Loucy (cell line): ENCODE measurements at regions not wholly inside any gene's neighbourhood (a gene's known extent, or its start where the extent isn't known, plus 50 kb on each side); places are given as distances from the start of the nearest gene placed in this dataset.

Source experiments
- EZH2phosphoT487 ChIP-seq: fragments of 200-600 bp; IDR thresholded peaks from 2 replicates; pipeline ENCODE4 v1.6.1; 2018; ENCODE audit warnings: antibody characterized with exemption, mild to moderate bottlenecking, moderate library complexity, borderline replicate concordance
- TF ChIP-seq, protein P1 (sequence below): fragments of 200-600 bp; sonication (generic); conservative IDR thresholded peaks from 2 replicates; pipeline ENCODE4 v1.5.1; 2014; ENCODE audit warnings: mild to moderate bottlenecking, antibody characterized with exemption, low read length

DNA sequence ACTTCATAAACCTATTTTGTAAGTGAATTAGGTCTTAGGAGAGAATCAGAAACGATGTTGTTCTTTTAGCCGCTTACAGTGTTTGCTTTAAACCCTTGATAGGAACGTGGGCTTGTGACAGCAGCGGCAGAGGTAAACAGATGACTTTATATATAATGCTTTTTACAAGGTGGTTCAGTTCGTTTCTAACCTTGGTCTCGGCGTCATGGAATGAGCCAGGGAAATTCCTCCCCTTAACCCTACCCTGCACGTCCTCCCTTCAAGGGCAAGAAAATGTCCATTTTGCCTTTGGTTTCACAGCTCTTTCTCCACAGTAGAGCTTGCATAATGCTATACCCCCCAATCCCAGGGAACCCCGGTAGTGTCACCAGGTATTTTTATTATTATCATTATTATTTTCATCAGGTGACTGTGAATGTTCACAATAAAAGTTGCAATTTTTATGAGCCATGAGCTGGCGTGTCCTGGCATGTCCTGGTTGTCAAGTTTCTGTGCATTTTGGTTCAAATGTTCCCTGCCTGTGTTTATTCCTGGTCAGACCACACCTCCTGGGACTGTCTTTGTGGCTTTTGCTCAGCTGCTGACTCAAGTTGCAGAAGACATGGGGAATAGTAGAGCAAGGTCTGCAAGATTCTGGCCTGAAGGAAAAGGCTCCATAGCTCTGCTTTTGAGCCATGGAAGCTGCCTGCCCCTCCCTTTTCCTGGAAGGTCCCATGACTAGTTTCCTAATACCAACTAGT, 112.8 kb upstream of the BMP2 start:
- TF ChIP-seq, protein P1, sequence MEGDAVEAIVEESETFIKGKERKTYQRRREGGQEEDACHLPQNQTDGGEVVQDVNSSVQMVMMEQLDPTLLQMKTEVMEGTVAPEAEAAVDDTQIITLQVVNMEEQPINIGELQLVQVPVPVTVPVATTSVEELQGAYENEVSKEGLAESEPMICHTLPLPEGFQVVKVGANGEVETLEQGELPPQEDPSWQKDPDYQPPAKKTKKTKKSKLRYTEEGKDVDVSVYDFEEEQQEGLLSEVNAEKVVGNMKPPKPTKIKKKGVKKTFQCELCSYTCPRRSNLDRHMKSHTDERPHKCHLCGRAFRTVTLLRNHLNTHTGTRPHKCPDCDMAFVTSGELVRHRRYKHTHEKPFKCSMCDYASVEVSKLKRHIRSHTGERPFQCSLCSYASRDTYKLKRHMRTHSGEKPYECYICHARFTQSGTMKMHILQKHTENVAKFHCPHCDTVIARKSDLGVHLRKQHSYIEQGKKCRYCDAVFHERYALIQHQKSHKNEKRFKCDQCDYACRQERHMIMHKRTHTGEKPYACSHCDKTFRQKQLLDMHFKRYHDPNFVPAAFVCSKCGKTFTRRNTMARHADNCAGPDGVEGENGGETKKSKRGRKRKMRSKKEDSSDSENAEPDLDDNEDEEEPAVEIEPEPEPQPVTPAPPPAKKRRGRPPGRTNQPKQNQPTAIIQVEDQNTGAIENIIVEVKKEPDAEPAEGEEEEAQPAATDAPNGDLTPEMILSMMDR, result no peak
- TF ChIP-seq EZH2phosphoT487, result no peak
